Nephron (organoid): ENCODE measurements at regions not wholly inside any gene's neighbourhood (a gene's known extent, or its start where the extent isn't known, plus 50 kb on each side); places are given as distances from the start of the nearest gene placed in this dataset.

Experiments
- H3K27ac Mint-ChIP-seq, 3 experiments: 2 replicates each; pipeline ENCODE4 v1.8.0; 2020; ENCODE audit warnings: mixed read lengths in 3 of 3, mild to moderate bottlenecking in 2 of 3, moderate library complexity in 1 of 3
- H3K27me3 Mint-ChIP-seq: 2 replicates; pipeline ENCODE4 v1.8.0; 2021; ENCODE audit warnings: low read depth, mild to moderate bottlenecking, moderate library complexity, mixed read lengths
- H3K36me3 Mint-ChIP-seq: 2 replicates; pipeline ENCODE4 v1.8.0; 2020; ENCODE audit warnings: low read depth, mixed read lengths
- H3K4me1 Mint-ChIP-seq: 2 replicates; pipeline ENCODE4 v1.8.0; 2020; ENCODE audit warnings: mixed read lengths
- H3K4me3 Mint-ChIP-seq, 3 experiments: 2 replicates each; pipeline ENCODE4 v1.8.0; 2020; ENCODE audit warnings: mild to moderate bottlenecking in 3 of 3, mixed read lengths in 3 of 3, moderate library complexity in 2 of 3
- H3K9me3 Mint-ChIP-seq: 2 replicates; pipeline ENCODE4 v1.8.0; 2020; ENCODE audit warnings: mixed read lengths
- CTCF ChIP-seq, 3 experiments: fragments of 200-600 bp; sonication (generic); IDR thresholded peaks; one replicate each; pipeline ENCODE4 v1.5.0; 2021; ENCODE audit warnings: antibody characterized with exemption in 3 of 3; ENCODE audit not compliant: unreplicated experiment in 3 of 3

DNA sequence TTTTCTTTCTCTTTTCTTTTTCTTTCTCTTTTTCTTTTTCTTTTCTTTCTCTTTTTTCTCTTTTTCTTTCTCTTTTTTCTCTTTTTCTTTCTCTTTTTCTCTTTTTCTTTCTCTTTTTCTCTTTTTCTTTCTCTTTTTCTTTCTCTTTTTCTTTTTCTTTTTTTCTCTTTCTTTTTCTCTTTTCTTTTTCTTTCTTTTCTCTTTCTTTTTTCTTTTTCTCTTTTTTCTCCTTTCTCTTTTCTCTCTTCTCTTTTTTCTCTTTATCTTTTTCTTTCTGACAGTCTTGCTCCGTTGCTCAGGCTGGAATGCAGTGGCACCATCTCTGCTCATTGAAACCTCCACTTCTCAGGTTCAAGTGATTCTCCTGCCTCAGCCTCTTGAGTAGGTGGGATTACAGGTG is 335.7 kb downstream of the SQOR start:
- no peak overlapping the region for H3K4me3 Mint-ChIP-seq
- H3K27me3 Mint-ChIP-seq, result no peaks in the 10 kb centered on the region
- H3K9me3 Mint-ChIP-seq, result peaks cover 3% of the 10 kb centered on the region
- H3K36me3 Mint-ChIP-seq, result no peaks in the 10 kb centered on the region
- no peak overlapping the region for H3K27ac Mint-ChIP-seq
- TF ChIP-seq CTCF (IDR thresholded peaks at IDR 0.05; ENCODE audit: unreplicated experiment in 3 of 3), result no peak
- no peaks in the 10 kb centered on the region for H3K4me1 Mint-ChIP-seq

DNA sequence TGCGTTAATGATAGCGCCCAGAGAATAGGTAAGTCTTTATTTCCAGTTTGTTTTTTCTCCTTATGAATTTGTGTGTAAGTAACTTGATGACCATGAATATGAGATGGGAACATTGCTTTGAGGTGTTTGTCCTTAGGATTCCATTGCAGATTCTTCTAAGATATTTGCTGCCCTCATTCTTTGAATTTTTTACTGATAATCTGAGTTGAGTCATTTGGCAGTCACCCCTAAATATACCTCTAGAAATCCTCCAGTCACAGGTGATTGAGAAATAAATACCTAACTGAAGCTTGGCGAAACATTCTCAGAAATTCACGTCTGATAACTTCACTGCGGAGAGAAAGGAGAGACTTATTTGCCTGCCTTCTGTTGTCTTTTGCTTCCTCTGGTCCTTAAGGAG is 345.5 kb downstream of the SQOR start:
- Mint-ChIP-seq H3K4me1 (no peaks in the 10 kb centered on the region), H3K4me3 (no peak overlapping the region), H3K36me3 (no peaks in the 10 kb centered on the region), H3K27me3 (no peaks in the 10 kb centered on the region), H3K27ac (no peak overlapping the region), H3K9me3 (peaks cover 3% of the 10 kb centered on the region)
- no peak for TF ChIP-seq CTCF (IDR thresholded peaks at IDR 0.05; ENCODE audit: unreplicated experiment in 3 of 3)

DNA sequence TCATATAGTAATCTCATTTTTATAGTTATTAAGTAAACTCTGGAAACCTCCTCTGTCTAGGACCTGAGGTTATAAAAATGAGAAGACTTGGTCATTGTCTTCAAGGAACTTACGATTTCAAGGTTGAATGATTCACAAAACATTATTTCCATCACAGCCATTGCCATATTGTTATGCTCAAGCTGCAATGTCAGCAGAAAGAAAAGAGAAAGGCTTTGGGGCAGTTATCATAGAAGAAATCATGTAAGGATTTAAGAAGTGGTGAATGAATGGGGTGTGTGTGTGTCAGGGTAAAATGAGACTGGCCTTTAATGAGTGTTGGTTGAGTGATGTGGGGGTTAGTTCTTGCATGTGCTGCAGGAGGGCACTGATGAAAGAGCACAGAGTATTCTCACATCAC is 346.8 kb downstream of the SQOR start:
- Mint-ChIP-seq H3K9me3 (peaks cover 9% of the 10 kb centered on the region), H3K36me3 (no peaks in the 10 kb centered on the region), H3K4me3 (no peak overlapping the region), H3K4me1 (no peaks in the 10 kb centered on the region), H3K27ac (no peak overlapping the region), H3K27me3 (no peaks in the 10 kb centered on the region)
- TF ChIP-seq CTCF (IDR thresholded peaks at IDR 0.05; ENCODE audit: unreplicated experiment in 3 of 3), result no peak

GRCh38 chr15:45991863-45992262 is 357.0 kb downstream of the SQOR start:
- Mint-ChIP-seq H3K9me3 (peaks cover 26% of the 10 kb centered on the region), H3K36me3 (no peaks in the 10 kb centered on the region), H3K27me3 (no peaks in the 10 kb centered on the region), H3K27ac (no peak overlapping the region), H3K4me1 (peaks cover 5% of the 10 kb centered on the region), H3K4me3 (no peak overlapping the region)
- TF ChIP-seq CTCF (IDR thresholded peaks at IDR 0.05; ENCODE audit: unreplicated experiment in 3 of 3), result no peak

DNA sequence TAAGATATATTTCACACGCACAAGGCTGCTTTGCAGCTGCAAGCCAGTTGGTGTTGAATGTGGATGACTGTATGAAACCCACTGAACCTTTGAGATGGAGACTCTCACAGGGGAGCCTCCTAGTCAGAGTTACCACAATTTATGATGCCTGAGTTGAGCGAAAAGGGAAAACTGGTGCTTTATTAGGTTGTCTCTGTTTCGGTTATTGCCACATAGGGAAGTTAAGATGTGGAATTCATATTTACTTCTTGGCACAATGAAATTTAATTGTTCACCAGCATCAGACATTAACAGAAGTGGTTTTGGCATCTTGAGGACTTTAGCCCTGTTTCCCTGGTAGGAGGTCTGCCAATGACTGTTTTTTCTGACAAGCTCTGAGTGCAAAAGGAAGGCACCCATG is 358.2 kb downstream of the SQOR start:
- H3K4me3 Mint-ChIP-seq, result no peak overlapping the region
- H3K4me1 Mint-ChIP-seq, result peaks cover 5% of the 10 kb centered on the region
- no peaks in the 10 kb centered on the region for H3K27me3 Mint-ChIP-seq
- H3K27ac Mint-ChIP-seq, result no peak overlapping the region
- no peaks in the 10 kb centered on the region for H3K36me3 Mint-ChIP-seq
- no peak for TF ChIP-seq CTCF (IDR thresholded peaks at IDR 0.05; ENCODE audit: unreplicated experiment in 3 of 3)
- peaks cover 19% of the 10 kb centered on the region for H3K9me3 Mint-ChIP-seq

GRCh38 chr15:45993508-45993907 is 358.7 kb downstream of the SQOR start:
- Mint-ChIP-seq H3K36me3 (no peaks in the 10 kb centered on the region), H3K4me3 (no peak overlapping the region)

More at GRCh38 chr15:45993508-45993907, 358.7 kb downstream of the SQOR start:
- TF ChIP-seq CTCF (IDR thresholded peaks at IDR 0.05; ENCODE audit: unreplicated experiment in 3 of 3), result no peak
- H3K9me3 Mint-ChIP-seq, result peaks cover 16% of the 10 kb centered on the region
- no peaks in the 10 kb centered on the region for H3K27me3 Mint-ChIP-seq
- H3K4me1 Mint-ChIP-seq, result peaks cover 5% of the 10 kb centered on the region
- no peak overlapping the region for H3K27ac Mint-ChIP-seq
